ENCODE measurements at regions not wholly inside any gene's neighbourhood (a gene's known extent, or its start where the extent isn't known, plus 50 kb on each side); places are given as distances from the start of the nearest gene placed in this dataset.
A peak's percentile ranks its signal among the peaks of the same experiment; 100 is the strongest.
"Not testable (repeated sequence)": the region's sequence is repeated elsewhere in the genome, so short reads cannot be mapped to it uniquely, and the experiment has no call there.

DNA sequence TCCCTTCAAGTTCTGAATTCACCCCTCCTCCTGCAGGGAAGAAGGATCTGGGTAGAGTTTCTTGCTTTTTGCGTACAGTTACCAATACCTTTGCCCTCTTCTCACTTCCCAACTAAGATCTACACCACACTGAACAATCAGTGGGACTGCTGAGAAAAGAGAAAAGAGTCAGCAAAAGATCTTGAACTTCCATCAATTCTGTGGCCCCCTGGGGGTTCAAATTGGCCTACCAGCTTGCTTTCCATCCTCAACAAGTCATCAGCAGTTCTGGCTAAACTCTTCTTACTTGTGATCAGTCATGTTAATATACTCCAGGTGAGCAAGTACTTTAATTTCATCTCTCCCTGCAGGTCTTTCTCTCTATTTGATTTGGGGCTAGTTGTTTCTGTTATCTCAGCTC is 739.3 kb upstream of the LRRTM4 start:
- no peak overlapping the region for H2AFZ ChIP-seq (ENCODE audit: low read length)
- ChIA-PET CTCF (ENCODE audit: low intra/inter-chr PET ratio, low total read pairs) (no interaction called here), POLR2A (interaction anchor here (2.0 kb wide), 1 partner anchor 280 kb away, joined by 13 read pairs; no protein-coding TSS in a partner anchor)
- no peak for TF ChIP-seq RNF2 (conservative IDR thresholded peaks at IDR 0.05; ENCODE audit: low read depth)
- no peaks in the 10 kb centered on the region for H3K27me3 ChIP-seq (ENCODE audit: control insufficient read depth in 1 of 2, insufficient read depth in 2 of 2, low read length in 2 of 2)
- H3K9ac ChIP-seq (ENCODE audit: insufficient read depth, low read depth, low read length) = peak overlapping the region; percentile 44
- no peaks in the 10 kb centered on the region for H3K9me3 ChIP-seq (ENCODE audit: low read length)
- peak overlapping the region in 2 of 3 experiments; percentile 44 to 48; a peak in 3 of 6 replicates for H3K4me3 ChIP-seq (replicated peaks in 1 of 3; ENCODE audit: insufficient read depth in 1 of 3, low read depth in 2 of 3, low read length in 3 of 3)
- FAIRE-seq = no peak
- no peak for DNase-seq (ENCODE audit: low spot score)
- no peaks in the 10 kb centered on the region for H4K20me1 ChIP-seq (ENCODE audit: insufficient read depth, low read length)
- H3K36me3 ChIP-seq (replicated peaks in 1 of 2; ENCODE audit: control insufficient read depth in 1 of 2, insufficient read depth in 2 of 2, low read length in 2 of 2) = no peaks in the 10 kb centered on the region
- peak overlapping the region; percentile 76 for H3K4me2 ChIP-seq (ENCODE audit: low read depth, low read length)
- H3K27ac ChIP-seq (ENCODE audit: extremely low read length, insufficient read depth, low read length) = peak overlapping the region; percentile 69
- BruUV-seq (replicated peaks) = no TSS peak
- in situ Hi-C loops (cut with HindIII; ENCODE audit: extremely low pct_ligation_motif_present, low pct_unique_long_range_greater_than_20kb) (no loop called here), intact Hi-C loops (cut with micrococcal nuclease; ENCODE audit: unreplicated experiment) (loop anchor here (1.0 kb wide), 2 partner anchors 8 to 99 kb away; no protein-coding TSS in a partner anchor)
- peaks cover 3% of the 10 kb centered on the region for H3K79me2 ChIP-seq (ENCODE audit: insufficient read depth, low read length)
- H3K4me1 ChIP-seq (ENCODE audit: insufficient read depth, low read length) = peaks cover 36% of the 10 kb centered on the region
- peak; percentile 46 for ATAC-seq
- 19% methylated on average over 1 of the region's 1 CpG for WGBS (ENCODE audit: low lambda C conversion rate)

DNA sequence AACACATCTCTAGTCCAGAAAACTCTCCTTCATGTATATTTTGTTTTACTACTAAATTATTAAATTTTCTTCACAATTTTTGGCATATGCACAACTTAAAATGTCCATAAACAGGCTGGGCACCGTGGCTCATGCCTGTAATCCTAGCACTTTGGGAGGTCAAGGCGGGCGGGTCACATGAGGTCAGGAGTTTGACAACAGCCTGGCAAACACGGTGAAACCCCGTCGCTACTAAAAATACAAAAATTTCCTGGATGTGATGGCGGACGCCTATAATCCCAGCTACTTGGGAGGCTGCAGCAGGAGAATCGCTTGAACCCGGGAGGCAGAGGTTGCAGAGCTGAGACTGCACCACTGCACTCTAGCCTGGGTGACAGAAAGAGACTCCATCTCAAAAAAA is 739.9 kb upstream of the LRRTM4 start:
- H3K79me2 ChIP-seq (ENCODE audit: insufficient read depth, low read length); H3K27me3 ChIP-seq (ENCODE audit: control insufficient read depth in 1 of 2, insufficient read depth in 2 of 2, low read length in 2 of 2); H4K20me1 ChIP-seq (ENCODE audit: insufficient read depth, low read length); DNase-seq (ENCODE audit: low spot score); H3K9me3 ChIP-seq (ENCODE audit: low read length); ATAC-seq; in situ Hi-C loops (cut with HindIII; ENCODE audit: extremely low pct_ligation_motif_present, low pct_unique_long_range_greater_than_20kb); BruUV-seq (replicated peaks); H3K36me3 ChIP-seq (replicated peaks in 1 of 2; ENCODE audit: control insufficient read depth in 1 of 2, insufficient read depth in 2 of 2, low read length in 2 of 2); H2AFZ ChIP-seq (ENCODE audit: low read length); CTCF ChIA-PET (ENCODE audit: low intra/inter-chr PET ratio, low total read pairs); H3K9ac ChIP-seq (ENCODE audit: insufficient read depth, low read depth, low read length); FAIRE-seq; intact Hi-C loops (cut with micrococcal nuclease; ENCODE audit: unreplicated experiment); TF ChIP-seq FOXP1, SOX13 (IDR thresholded peaks at IDR 0.05): not testable (repeated sequence)
- WGBS (ENCODE audit: low lambda C conversion rate) = 29% methylated on average over 10 of the region's 10 CpGs
- Histone ChIP-seq H3K27ac (ENCODE audit: extremely low read length, insufficient read depth, low read length) (peak overlapping the region; percentile 69), H3K4me3 (replicated peaks in 1 of 3; ENCODE audit: insufficient read depth in 1 of 3, low read depth in 2 of 3, low read length in 3 of 3) (peak overlapping the region in 2 of 3 experiments; percentile 44 to 48; a peak in 3 of 6 replicates), H3K4me1 (ENCODE audit: insufficient read depth, low read length) (peaks cover 36% of the 10 kb centered on the region), H3K4me2 (ENCODE audit: low read depth, low read length) (peak overlapping the region; percentile 76)
- POLR2A ChIA-PET = interaction anchor here (2.0 kb wide), 1 partner anchor 279 kb away, joined by 13 read pairs; no protein-coding TSS in a partner anchor
- TF ChIP-seq FOXP1 (CRISPR knock-in tag; IDR thresholded peaks at IDR 0.05) (peak; percentile 29; the same call in 1 of the 2 replicates), RARA (CRISPR knock-in tag; IDR thresholded peaks at IDR 0.05) (peak; percentile 54; the same call in 1 of the 2 replicates), NCOR1 (IDR thresholded peaks at IDR 0.05; ENCODE audit: borderline replicate concordance, low read length) (peak; percentile 19; the same call in 1 of the 2 replicates), SALL1 (CRISPR knock-in tag; IDR thresholded peaks at IDR 0.05) (peak; percentile 46; the same call in 1 of the 2 replicates), ZMYM4 (CRISPR knock-in tag; IDR thresholded peaks at IDR 0.05) (0 out of 2 replicates have a peak, but pooled peaks have one; percentile 41), BCL6 (CRISPR knock-in tag; IDR thresholded peaks at IDR 0.05) (peak; percentile 38), NR2F1 (CRISPR knock-in tag; IDR thresholded peaks at IDR 0.05) (0 out of 4 replicates have a peak, but pooled peaks have one; percentile 45 to 46), SOX13 (CRISPR knock-in tag; conservative IDR thresholded peaks at IDR 0.05 in 1 of 2, IDR thresholded peaks at IDR 0.05 in 1 of 2) (peak in 1 of 2 experiments; percentile 24; a peak in 1 of 4 replicates), NR2F6 (IDR thresholded peaks at IDR 0.05) (0 out of 2 replicates have a peak, but pooled peaks have one; percentile 39), NR2F6 (CRISPR knock-in tag; IDR thresholded peaks at IDR 0.05) (peak; percentile 52; the same call in 1 of the 2 replicates)
- TF ChIP-seq, protein P1, sequence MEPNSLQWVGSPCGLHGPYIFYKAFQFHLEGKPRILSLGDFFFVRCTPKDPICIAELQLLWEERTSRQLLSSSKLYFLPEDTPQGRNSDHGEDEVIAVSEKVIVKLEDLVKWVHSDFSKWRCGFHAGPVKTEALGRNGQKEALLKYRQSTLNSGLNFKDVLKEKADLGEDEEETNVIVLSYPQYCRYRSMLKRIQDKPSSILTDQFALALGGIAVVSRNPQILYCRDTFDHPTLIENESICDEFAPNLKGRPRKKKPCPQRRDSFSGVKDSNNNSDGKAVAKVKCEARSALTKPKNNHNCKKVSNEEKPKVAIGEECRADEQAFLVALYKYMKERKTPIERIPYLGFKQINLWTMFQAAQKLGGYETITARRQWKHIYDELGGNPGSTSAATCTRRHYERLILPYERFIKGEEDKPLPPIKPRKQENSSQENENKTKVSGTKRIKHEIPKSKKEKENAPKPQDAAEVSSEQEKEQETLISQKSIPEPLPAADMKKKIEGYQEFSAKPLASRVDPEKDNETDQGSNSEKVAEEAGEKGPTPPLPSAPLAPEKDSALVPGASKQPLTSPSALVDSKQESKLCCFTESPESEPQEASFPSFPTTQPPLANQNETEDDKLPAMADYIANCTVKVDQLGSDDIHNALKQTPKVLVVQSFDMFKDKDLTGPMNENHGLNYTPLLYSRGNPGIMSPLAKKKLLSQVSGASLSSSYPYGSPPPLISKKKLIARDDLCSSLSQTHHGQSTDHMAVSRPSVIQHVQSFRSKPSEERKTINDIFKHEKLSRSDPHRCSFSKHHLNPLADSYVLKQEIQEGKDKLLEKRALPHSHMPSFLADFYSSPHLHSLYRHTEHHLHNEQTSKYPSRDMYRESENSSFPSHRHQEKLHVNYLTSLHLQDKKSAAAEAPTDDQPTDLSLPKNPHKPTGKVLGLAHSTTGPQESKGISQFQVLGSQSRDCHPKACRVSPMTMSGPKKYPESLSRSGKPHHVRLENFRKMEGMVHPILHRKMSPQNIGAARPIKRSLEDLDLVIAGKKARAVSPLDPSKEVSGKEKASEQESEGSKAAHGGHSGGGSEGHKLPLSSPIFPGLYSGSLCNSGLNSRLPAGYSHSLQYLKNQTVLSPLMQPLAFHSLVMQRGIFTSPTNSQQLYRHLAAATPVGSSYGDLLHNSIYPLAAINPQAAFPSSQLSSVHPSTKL (CRISPR knock-in tag; IDR thresholded peaks at IDR 0.05) = peak; percentile 53
- TF ChIP-seq, protein P2, sequence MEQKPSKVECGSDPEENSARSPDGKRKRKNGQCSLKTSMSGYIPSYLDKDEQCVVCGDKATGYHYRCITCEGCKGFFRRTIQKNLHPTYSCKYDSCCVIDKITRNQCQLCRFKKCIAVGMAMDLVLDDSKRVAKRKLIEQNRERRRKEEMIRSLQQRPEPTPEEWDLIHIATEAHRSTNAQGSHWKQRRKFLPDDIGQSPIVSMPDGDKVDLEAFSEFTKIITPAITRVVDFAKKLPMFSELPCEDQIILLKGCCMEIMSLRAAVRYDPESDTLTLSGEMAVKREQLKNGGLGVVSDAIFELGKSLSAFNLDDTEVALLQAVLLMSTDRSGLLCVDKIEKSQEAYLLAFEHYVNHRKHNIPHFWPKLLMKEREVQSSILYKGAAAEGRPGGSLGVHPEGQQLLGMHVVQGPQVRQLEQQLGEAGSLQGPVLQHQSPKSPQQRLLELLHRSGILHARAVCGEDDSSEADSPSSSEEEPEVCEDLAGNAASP (CRISPR knock-in tag; IDR thresholded peaks at IDR 0.05; ENCODE audit: borderline replicate concordance) = peak; percentile 89; the same call in 1 of the 2 replicates

Data from HepG2 (cell line).